DND-41 (cell line): ENCODE measurements at regions not wholly inside any gene's neighbourhood (a gene's known extent, or its start where the extent isn't known, plus 50 kb on each side); places are given as distances from the start of the nearest gene placed in this dataset.
"Not testable (repeated sequence)": the region's sequence is repeated elsewhere in the genome, so short reads cannot be mapped to it uniquely, and the experiment has no call there.

Experiments used
- EZH2 ChIP-seq: IDR thresholded peaks from 3 replicates; pipeline ENCODE4 v1.6.1; 2012; ENCODE audit warnings: borderline replicate concordance, low read depth, mild to moderate bottlenecking, moderate library complexity, low read length, inconsistent platforms; ENCODE audit not compliant: severe bottlenecking
- TF ChIP-seq, protein P1 (sequence below): IDR thresholded peaks from 2 replicates; pipeline ENCODE4 v1.5.1; 2012; ENCODE audit warnings: borderline replicate concordance, low read length, moderate library complexity, mild to moderate bottlenecking; ENCODE audit not compliant: poor library complexity, severe bottlenecking; ENCODE audit errors: extremely low read depth

DNA sequence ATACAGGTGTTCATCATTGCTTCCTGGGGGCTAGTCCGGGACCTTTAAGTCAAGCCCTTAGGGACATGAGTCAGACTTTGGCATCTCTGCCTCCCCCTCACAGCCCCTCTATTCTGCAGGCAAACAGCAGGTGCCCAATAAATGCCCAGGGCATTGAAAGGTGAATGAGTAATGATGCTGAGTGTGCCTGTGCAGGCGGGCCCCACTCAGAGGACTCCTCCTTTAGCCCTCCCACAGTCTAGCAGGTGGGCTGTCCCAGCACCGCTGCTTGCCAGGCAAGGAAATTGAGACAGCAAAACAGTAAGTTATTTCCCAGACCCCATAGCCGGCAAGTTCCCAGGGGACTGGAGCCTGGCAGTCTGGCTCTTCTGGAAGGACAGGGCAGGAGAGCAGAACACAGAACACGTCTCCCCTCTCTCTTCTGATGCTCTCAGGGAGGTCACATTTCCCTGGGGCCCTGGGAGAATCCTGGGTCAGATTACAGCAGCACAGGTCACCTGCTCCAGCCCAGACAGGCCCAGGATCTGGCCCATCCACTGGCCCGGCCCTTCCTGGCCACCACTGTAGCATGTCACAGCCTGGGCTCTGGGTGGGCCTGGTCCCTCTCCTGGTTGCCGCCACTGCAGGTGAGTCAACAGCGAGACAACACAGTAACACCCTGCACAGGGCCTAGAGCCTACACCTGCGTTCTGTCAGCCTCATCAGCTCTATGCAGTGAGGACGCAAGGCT lies 108.7 kb upstream of the MTLN start:
- TF ChIP-seq, protein P1, sequence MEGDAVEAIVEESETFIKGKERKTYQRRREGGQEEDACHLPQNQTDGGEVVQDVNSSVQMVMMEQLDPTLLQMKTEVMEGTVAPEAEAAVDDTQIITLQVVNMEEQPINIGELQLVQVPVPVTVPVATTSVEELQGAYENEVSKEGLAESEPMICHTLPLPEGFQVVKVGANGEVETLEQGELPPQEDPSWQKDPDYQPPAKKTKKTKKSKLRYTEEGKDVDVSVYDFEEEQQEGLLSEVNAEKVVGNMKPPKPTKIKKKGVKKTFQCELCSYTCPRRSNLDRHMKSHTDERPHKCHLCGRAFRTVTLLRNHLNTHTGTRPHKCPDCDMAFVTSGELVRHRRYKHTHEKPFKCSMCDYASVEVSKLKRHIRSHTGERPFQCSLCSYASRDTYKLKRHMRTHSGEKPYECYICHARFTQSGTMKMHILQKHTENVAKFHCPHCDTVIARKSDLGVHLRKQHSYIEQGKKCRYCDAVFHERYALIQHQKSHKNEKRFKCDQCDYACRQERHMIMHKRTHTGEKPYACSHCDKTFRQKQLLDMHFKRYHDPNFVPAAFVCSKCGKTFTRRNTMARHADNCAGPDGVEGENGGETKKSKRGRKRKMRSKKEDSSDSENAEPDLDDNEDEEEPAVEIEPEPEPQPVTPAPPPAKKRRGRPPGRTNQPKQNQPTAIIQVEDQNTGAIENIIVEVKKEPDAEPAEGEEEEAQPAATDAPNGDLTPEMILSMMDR = not testable (repeated sequence)
- not testable (repeated sequence) for TF ChIP-seq EZH2
